Thyroid gland (tissue), 4 donors: ENCODE measurements at regions not wholly inside any gene's neighbourhood (a gene's known extent, or its start where the extent isn't known, plus 50 kb on each side); places are given as distances from the start of the nearest gene placed in this dataset.

Experiments
- CTCF ChIP-seq, 6 experiments: fragments of 200-600 bp in 3 of 6; fragments of 450-650 bp in 3 of 6; sonication (generic) in 3 of 6; IDR thresholded peaks; one replicate each; pipeline ENCODE4 v1.5.1; 2016 to 2019; ENCODE audit warnings: antibody characterized with exemption in 6 of 6, mild to moderate bottlenecking in 2 of 6, inconsistent platforms in 1 of 6, moderate library complexity in 1 of 6
- POLR2A ChIP-seq, 2 donors: fragments of 450-650 bp; IDR thresholded peaks; one replicate each; pipeline ENCODE4 v1.6.1; 2017; ENCODE audit warnings: antibody characterized with exemption in 2 of 2, mild to moderate bottlenecking in 2 of 2, moderate library complexity in 1 of 2

GRCh38 chr18:14978191-14978590 is 230.2 kb downstream of the ANKRD30B start:
- TF ChIP-seq CTCF (IDR thresholded peaks at IDR 0.05), result no peak
- TF ChIP-seq POLR2A (IDR thresholded peaks at IDR 0.05), result no peak
